ENCODE measurements at regions not wholly inside any gene's neighbourhood (a gene's known extent, or its start where the extent isn't known, plus 50 kb on each side); places are given as distances from the start of the nearest gene placed in this dataset.

DNA sequence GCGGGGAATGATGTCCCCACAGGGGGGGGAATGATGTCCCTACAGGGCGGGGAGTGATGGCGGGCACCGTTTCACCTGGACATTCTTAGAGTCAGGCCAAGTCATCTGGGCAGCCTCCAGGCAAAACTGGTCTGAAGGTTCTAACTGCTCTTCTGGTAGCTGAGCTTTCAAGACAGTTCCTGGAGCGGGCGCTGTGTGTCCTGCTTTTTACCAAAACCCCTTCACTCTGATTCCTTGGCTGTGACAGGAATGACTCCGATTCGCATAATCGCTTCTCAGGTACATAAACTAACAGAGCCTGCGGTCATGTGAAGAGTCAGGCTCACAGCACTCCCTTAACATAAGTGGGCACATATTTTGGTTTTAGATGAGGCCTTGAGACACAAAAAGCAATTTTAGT lies 836.0 kb downstream of the TRIML1 start:
- no peak for TF ChIP-seq EZH2phosphoT487 (IDR thresholded peaks at IDR 0.05; ENCODE audit: low read depth)
- TF ChIP-seq, protein P1, sequence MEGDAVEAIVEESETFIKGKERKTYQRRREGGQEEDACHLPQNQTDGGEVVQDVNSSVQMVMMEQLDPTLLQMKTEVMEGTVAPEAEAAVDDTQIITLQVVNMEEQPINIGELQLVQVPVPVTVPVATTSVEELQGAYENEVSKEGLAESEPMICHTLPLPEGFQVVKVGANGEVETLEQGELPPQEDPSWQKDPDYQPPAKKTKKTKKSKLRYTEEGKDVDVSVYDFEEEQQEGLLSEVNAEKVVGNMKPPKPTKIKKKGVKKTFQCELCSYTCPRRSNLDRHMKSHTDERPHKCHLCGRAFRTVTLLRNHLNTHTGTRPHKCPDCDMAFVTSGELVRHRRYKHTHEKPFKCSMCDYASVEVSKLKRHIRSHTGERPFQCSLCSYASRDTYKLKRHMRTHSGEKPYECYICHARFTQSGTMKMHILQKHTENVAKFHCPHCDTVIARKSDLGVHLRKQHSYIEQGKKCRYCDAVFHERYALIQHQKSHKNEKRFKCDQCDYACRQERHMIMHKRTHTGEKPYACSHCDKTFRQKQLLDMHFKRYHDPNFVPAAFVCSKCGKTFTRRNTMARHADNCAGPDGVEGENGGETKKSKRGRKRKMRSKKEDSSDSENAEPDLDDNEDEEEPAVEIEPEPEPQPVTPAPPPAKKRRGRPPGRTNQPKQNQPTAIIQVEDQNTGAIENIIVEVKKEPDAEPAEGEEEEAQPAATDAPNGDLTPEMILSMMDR (IDR thresholded peaks at IDR 0.05; ENCODE audit: low read depth, low read length) = no peak
